ENCODE measurements at regions not wholly inside any gene's neighbourhood (a gene's known extent, or its start where the extent isn't known, plus 50 kb on each side); places are given as distances from the start of the nearest gene placed in this dataset.

GRCh38 chr3:194876403-194877095 lies 190.9 kb downstream of the FAM43A start:
- no peak for TF ChIP-seq POLR2AphosphoS5 (IDR thresholded peaks at IDR 0.05; ENCODE audit: low read depth, low read length)
- no peak for TF ChIP-seq POLR2A (IDR thresholded peaks at IDR 0.05; ENCODE audit: low read depth, low read length)
- TF ChIP-seq TAF1 (IDR thresholded peaks at IDR 0.05; ENCODE audit: borderline replicate concordance, low read depth, low read length), result no peak
